ENCODE measurements at regions not wholly inside any gene's neighbourhood (a gene's known extent, or its start where the extent isn't known, plus 50 kb on each side); places are given as distances from the start of the nearest gene placed in this dataset.

DNA sequence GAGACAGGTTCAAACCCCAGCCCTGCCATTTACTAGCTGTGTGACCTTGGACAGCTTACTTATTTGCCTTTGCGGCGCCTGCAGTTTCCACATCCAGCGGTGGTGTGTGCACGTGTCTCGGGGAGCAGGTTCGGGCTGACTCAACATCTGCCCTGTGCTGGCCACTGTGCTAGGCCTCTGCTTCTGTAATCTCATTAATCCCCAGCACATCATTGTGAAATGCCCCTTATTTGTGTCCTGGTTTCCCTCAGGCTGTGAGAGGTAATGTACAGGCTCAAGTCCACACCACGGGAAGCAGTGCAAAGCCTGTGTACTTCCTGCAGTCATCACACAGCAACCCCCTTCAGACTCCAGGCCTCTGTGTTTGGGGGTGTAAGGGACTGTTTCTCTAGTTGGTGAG lies 285.7 kb downstream of the RPS24 start:
- TF ChIP-seq, protein P1, sequence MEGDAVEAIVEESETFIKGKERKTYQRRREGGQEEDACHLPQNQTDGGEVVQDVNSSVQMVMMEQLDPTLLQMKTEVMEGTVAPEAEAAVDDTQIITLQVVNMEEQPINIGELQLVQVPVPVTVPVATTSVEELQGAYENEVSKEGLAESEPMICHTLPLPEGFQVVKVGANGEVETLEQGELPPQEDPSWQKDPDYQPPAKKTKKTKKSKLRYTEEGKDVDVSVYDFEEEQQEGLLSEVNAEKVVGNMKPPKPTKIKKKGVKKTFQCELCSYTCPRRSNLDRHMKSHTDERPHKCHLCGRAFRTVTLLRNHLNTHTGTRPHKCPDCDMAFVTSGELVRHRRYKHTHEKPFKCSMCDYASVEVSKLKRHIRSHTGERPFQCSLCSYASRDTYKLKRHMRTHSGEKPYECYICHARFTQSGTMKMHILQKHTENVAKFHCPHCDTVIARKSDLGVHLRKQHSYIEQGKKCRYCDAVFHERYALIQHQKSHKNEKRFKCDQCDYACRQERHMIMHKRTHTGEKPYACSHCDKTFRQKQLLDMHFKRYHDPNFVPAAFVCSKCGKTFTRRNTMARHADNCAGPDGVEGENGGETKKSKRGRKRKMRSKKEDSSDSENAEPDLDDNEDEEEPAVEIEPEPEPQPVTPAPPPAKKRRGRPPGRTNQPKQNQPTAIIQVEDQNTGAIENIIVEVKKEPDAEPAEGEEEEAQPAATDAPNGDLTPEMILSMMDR (IDR thresholded peaks at IDR 0.05; ENCODE audit: control extremely low read depth, extremely low read depth, low read depth, missing control alignments), result no peak
- ChIA-PET POLR2A (no interaction called here), CTCF (no interaction called here)
- no peak for DNase-seq (ENCODE audit: extremely low spot score)

DNA sequence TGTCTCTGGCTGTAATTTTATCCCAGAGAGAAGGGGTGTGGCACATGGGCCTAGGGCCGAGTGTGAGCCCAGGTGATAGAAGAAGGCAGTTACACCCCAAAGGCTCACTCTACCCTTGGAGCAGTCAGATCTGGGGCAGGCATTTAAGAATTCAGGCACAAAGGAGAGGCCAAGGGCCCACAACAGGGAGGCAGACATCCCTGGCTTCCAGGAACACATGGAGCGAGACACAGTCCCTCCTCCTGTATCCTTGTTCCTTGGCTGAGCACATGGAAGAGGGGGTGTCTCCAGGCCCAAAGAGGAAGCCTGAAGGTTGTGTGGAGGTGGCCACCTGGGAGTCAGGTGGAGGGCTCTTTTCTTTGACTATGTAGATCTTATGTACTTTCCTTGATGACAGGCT lies 286.2 kb downstream of the RPS24 start:
- DNase-seq (ENCODE audit: extremely low spot score), result no peak
- CTCF ChIA-PET, result no interaction called here
- TF ChIP-seq, protein P1 (IDR thresholded peaks at IDR 0.05; ENCODE audit: control extremely low read depth, extremely low read depth, low read depth, missing control alignments), result no peak
- POLR2A ChIA-PET, result no interaction called here

DNA sequence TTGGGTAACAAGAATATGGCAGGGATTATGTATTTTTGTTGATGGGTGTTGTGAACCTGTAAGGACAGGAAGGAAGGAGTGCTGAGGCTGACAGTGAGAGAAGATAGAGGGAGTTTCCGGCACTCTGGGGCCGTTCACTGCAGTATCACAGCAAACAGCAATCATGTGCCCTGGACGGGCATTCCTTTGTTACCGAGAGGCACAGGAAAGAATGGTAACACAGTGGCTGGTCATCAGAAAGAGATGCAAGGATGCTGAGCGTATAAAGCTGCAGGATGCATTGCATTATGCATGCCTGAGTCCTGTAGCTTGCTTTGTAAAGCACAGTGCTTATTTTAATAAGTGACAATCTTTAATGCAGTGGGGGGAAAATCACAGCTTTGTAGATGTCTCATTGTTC lies 286.8 kb downstream of the RPS24 start:
- DNase-seq (ENCODE audit: extremely low spot score), result no peak
- TF ChIP-seq, protein P1 (IDR thresholded peaks at IDR 0.05; ENCODE audit: control extremely low read depth, extremely low read depth, low read depth, missing control alignments), result no peak
- POLR2A ChIA-PET, result no interaction called here
- CTCF ChIA-PET, result no interaction called here

DNA sequence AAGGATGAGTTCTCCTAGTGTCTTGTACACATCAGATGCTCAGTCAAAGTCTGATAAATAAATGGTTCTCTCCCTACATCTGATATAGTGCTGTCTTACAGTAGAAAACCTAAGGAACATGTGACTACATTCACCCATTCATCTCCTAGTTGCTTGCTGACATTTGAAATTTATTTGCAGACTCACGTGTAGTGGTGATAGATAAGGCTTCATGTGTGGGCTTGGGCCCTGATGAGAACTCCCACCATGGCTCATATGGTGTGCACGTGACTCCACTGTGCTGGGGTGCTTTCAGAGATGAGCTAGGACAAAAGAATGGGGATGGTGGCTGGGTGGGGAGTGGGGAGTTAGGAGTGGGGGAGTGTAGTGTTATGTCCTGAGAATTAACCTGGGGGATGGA lies 287.3 kb downstream of the RPS24 start:
- POLR2A ChIA-PET, result no interaction called here
- TF ChIP-seq, protein P1 (IDR thresholded peaks at IDR 0.05; ENCODE audit: control extremely low read depth, extremely low read depth, low read depth, missing control alignments), result no peak
- CTCF ChIA-PET, result no interaction called here
- no peak for DNase-seq (ENCODE audit: extremely low spot score)

DNA sequence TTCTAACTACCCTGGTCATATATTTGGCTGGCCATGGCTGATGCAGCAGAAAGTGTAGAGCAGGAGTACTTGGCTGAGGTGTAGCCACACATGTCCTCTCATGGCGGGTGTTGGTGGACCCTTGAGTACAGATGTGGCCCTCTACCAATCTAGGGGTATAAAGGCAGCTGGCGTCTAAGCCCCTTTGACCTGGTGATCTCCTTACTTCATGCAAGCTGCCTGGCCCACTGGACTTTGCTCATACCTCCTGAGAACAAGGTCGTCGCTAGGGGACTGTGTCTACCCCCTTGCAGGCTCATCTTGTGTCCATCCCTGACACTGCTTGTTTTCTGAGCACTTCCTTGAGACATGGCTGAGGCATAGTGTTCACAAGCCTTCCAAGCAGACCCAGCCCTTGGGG lies 287.8 kb downstream of the RPS24 start:
- CTCF ChIA-PET, result interaction anchor here (1.2 kb wide), 1 partner anchor 8 kb away, joined by 4 read pairs; no protein-coding TSS in a partner anchor
- TF ChIP-seq, protein P1 (IDR thresholded peaks at IDR 0.05; ENCODE audit: control extremely low read depth, extremely low read depth, low read depth, missing control alignments), result no peak
- DNase-seq (ENCODE audit: extremely low spot score), result no peak
- POLR2A ChIA-PET, result no interaction called here

DNA sequence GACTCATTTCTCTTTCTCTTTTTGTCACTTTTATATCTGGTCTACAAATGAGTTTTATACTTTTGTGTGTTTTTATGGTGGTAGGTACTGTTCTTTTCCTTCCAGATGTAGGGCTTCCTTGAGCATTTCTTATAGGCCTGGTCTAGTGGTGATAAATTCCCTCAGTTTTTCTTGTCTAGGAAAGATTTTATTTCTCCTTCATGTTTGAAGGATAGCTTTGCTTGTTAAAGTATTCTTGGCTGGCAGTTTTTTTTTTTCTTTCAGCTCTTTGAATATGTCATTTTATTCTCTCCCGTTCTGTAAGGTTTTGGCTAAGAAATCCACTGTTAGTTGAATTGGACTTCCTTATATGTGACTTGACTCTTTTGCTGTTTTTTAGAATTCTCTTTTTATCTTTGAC lies 292.7 kb downstream of the RPS24 start:
- ChIA-PET POLR2A (no interaction called here), CTCF (no interaction called here)
- no peak for DNase-seq (ENCODE audit: extremely low spot score)
- TF ChIP-seq, protein P1 (IDR thresholded peaks at IDR 0.05; ENCODE audit: control extremely low read depth, extremely low read depth, low read depth, missing control alignments), result no peak

All from GM10248 (cell line).